HG03439 (cell line): ENCODE measurements at regions not wholly inside any gene's neighbourhood (a gene's known extent, or its start where the extent isn't known, plus 50 kb on each side); places are given as distances from the start of the nearest gene placed in this dataset.
"Not testable (repeated sequence)": the region's sequence is repeated elsewhere in the genome, so short reads cannot be mapped to it uniquely, and the experiment has no call there.

Source experiments
- ATAC-seq: cut with Tn5 transposase; IDR thresholded peaks from one replicate; pipeline ENCODE4 v1.9.1; 2021; ENCODE audit warnings: mild to moderate bottlenecking, moderate library complexity; ENCODE audit not compliant: unreplicated experiment

- ATAC-seq, result no peak
Measured at GRCh38 chr9:115397591-115398312, 279.8 kb upstream of the TNC start.

GRCh38 chr9:115398313-115398650 lies 280.3 kb upstream of the TNC start:
- ATAC-seq, result no peak

- no peak for ATAC-seq
Measured at GRCh38 chr9:115398996-115399395, 281.0 kb upstream of the TNC start.

GRCh38 chr9:115400796-115401195 lies 282.8 kb upstream of the TNC start:
- no peak for ATAC-seq

GRCh38 chr9:115401756-115402327 lies 283.9 kb upstream of the TNC start:
- ATAC-seq, result no peak

- ATAC-seq, result no peak
Measured at GRCh38 chr9:115403753-115404152, 285.8 kb upstream of the TNC start.

- ATAC-seq, result no peak
Measured at GRCh38 chr9:115404311-115404710, 286.4 kb upstream of the TNC start.

- no peak for ATAC-seq
Measured at GRCh38 chr9:115411516-115411915, 293.6 kb upstream of the TNC start.

GRCh38 chr9:115411993-115412452 lies 294.1 kb upstream of the TNC start:
- ATAC-seq, result no peak

GRCh38 chr9:115412656-115413055 lies 294.7 kb upstream of the TNC start:
- no peak for ATAC-seq

- ATAC-seq, result no peak
Measured at GRCh38 chr9:115413304-115413703, 295.3 kb upstream of the TNC start.

GRCh38 chr9:115413766-115414382 lies 295.9 kb upstream of the TNC start:
- ATAC-seq, result no peak

GRCh38 chr9:115414561-115414960 lies 296.6 kb upstream of the TNC start:
- no peak for ATAC-seq

GRCh38 chr9:115415450-115415849 lies 297.5 kb upstream of the TNC start:
- ATAC-seq, result no peak

- ATAC-seq, result no peak
Measured at GRCh38 chr9:115416299-115416698, 298.3 kb upstream of the TNC start.

- ATAC-seq, result not testable (repeated sequence)
Measured at GRCh38 chr9:115418181-115418580, 300.2 kb upstream of the TNC start.

- no peak for ATAC-seq
Measured at GRCh38 chr9:115422932-115423440, 305.0 kb upstream of the TNC start.

GRCh38 chr9:115423646-115424045 lies 305.7 kb upstream of the TNC start:
- no peak for ATAC-seq

GRCh38 chr9:115425601-115426000 lies 307.6 kb upstream of the TNC start:
- no peak for ATAC-seq

GRCh38 chr9:115437418-115437817 lies 319.5 kb upstream of the TNC start:
- ATAC-seq, result no peak

GRCh38 chr9:115439641-115440040 lies 321.7 kb upstream of the TNC start:
- ATAC-seq, result no peak

GRCh38 chr9:115442054-115442453 lies 324.1 kb upstream of the TNC start:
- ATAC-seq, result no peak
